WERI-Rb-1 (cell line): ENCODE measurements at regions not wholly inside any gene's neighbourhood (a gene's known extent, or its start where the extent isn't known, plus 50 kb on each side); places are given as distances from the start of the nearest gene placed in this dataset.

Source experiments
- DNase-seq: peaks from one replicate; pipeline ENCODE4 v3.0.0-alpha.2; 2020
- H3K27ac ChIP-seq: fragments of 250-450 bp; sonication (Bioruptor Pico); 2 replicates; pipeline ENCODE4 v1.5.1; 2020; ENCODE audit warnings: mild to moderate bottlenecking, moderate library complexity
- H3K27me3 ChIP-seq: fragments of 250-450 bp; sonication (Bioruptor Pico); 2 replicates; pipeline ENCODE4 v1.5.1; 2021; ENCODE audit warnings: mild to moderate bottlenecking, low read depth, moderate library complexity; ENCODE audit not compliant: insufficient read depth, severe bottlenecking
- H3K36me3 ChIP-seq: fragments of 250-450 bp; sonication (Bioruptor Pico); 2 replicates; pipeline ENCODE4 v1.5.1; 2020; ENCODE audit warnings: mild to moderate bottlenecking, moderate library complexity
- H3K4me3 ChIP-seq: 2 replicates; pipeline ENCODE4 v1.5.1; 2011; ENCODE audit warnings: low read depth, mild to moderate bottlenecking, control low read depth, low read length
- H3K9me3 ChIP-seq: fragments of 250-450 bp; sonication (Bioruptor Pico); 2 replicates; pipeline ENCODE4 v1.5.1; 2021; ENCODE audit warnings: mild to moderate bottlenecking, moderate library complexity; ENCODE audit not compliant: severe bottlenecking
- TF ChIP-seq, protein P1 (sequence below): IDR thresholded peaks from 2 replicates; pipeline ENCODE4 v1.5.1; 2011; ENCODE audit warnings: low read depth, mild to moderate bottlenecking, control low read depth, inconsistent platforms, low read length

DNA sequence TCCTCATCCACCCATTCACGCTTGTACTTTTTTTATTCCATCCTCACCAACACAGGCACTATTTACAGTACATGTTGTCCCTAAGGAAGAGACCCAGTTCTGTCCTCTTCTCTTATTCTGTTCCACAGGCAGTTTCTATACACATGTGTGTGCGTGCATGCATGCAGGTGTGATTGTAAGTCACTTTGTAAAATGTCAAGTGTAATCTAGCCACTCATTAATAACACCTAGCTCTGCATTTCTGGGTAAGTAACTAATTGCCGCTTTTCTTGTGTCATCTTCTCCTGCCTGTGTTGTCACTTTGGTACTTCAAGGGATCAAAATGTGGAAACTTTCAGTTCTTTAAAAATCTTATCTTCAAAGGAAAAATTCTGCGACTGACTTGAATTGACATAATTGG is 377.2 kb downstream of the SEC16B start:
- Histone ChIP-seq H3K27ac (no peak overlapping the region), H3K27me3 (no peaks in the 10 kb centered on the region), H3K4me3 (no peak overlapping the region), H3K9me3 (no peaks in the 10 kb centered on the region), H3K36me3 (no peaks in the 10 kb centered on the region)
- TF ChIP-seq, protein P1, sequence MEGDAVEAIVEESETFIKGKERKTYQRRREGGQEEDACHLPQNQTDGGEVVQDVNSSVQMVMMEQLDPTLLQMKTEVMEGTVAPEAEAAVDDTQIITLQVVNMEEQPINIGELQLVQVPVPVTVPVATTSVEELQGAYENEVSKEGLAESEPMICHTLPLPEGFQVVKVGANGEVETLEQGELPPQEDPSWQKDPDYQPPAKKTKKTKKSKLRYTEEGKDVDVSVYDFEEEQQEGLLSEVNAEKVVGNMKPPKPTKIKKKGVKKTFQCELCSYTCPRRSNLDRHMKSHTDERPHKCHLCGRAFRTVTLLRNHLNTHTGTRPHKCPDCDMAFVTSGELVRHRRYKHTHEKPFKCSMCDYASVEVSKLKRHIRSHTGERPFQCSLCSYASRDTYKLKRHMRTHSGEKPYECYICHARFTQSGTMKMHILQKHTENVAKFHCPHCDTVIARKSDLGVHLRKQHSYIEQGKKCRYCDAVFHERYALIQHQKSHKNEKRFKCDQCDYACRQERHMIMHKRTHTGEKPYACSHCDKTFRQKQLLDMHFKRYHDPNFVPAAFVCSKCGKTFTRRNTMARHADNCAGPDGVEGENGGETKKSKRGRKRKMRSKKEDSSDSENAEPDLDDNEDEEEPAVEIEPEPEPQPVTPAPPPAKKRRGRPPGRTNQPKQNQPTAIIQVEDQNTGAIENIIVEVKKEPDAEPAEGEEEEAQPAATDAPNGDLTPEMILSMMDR = no peak
- DNase-seq = no peak

DNA sequence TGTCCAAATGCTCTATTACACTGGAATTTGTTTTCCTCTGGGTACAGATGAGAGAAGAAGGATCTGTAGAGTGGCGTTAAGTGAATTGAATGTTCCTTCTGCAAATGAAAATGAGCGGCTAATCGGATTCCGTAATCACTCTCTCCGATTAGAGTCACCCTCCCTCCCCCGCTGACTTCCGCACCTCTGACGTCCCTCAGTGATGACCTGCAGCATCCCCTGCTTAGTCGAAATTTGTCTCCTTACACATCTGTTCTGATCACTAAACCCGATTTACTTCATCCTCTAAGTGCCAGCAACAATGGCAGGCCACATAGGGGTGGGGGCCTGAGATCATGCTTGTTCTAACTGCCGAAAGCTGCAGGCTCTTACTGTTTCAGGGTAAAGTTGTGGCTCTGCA is 378.7 kb downstream of the SEC16B start:
- Histone ChIP-seq H3K9me3 (no peaks in the 10 kb centered on the region), H3K36me3 (no peaks in the 10 kb centered on the region), H3K27ac (peak overlapping the region; percentile 66), H3K4me3 (no peak overlapping the region), H3K27me3 (no peaks in the 10 kb centered on the region)
- DNase-seq = peak; percentile 96
- TF ChIP-seq, protein P1 = no peak

DNA sequence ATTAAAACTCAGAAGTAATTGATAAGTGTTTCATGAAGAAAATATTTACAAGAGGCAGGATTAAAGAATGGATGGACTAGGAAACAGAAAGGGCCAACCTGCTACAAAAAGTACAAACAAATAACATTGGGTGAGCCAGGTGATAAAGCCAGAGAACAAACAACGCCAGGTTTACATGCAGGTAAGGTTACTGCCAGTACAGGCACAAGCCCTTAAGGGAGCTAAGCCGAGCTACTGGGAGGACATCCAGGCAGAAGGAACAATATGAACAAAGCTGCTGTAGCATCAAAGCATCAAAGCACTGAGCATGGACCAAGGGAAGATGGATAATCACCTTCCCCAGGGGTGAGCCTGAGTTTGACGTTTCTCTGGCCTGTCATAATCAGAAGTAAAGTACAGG is 380.7 kb downstream of the SEC16B start:
- TF ChIP-seq, protein P1 = no peak
- no peak for DNase-seq
- Histone ChIP-seq H3K27ac (no peak overlapping the region), H3K36me3 (no peaks in the 10 kb centered on the region), H3K9me3 (no peaks in the 10 kb centered on the region), H3K4me3 (no peak overlapping the region), H3K27me3 (no peaks in the 10 kb centered on the region)

DNA sequence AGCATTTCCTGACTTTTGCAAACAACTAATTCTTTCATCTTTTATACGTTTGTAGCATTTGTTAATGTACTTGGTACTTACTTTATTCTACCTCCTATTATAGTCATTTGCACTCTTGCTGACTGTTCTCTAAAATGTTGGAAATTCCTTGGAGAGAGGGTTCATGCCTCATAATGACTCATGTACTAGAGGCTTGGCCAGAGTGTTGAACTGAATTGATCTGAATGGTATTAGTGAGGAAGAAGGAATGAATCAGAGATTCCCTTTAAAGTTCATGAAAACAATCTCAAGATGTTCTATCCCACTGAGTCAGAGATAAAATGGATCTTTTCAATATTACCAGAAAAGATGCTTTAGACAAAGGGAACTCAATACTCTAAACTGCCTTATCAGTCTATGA is 383.4 kb downstream of the SEC16B start:
- no peak for DNase-seq
- Histone ChIP-seq H3K27ac (no peak overlapping the region), H3K4me3 (no peak overlapping the region), H3K27me3 (no peaks in the 10 kb centered on the region), H3K36me3 (no peaks in the 10 kb centered on the region), H3K9me3 (no peaks in the 10 kb centered on the region)
- TF ChIP-seq, protein P1 = no peak

DNA sequence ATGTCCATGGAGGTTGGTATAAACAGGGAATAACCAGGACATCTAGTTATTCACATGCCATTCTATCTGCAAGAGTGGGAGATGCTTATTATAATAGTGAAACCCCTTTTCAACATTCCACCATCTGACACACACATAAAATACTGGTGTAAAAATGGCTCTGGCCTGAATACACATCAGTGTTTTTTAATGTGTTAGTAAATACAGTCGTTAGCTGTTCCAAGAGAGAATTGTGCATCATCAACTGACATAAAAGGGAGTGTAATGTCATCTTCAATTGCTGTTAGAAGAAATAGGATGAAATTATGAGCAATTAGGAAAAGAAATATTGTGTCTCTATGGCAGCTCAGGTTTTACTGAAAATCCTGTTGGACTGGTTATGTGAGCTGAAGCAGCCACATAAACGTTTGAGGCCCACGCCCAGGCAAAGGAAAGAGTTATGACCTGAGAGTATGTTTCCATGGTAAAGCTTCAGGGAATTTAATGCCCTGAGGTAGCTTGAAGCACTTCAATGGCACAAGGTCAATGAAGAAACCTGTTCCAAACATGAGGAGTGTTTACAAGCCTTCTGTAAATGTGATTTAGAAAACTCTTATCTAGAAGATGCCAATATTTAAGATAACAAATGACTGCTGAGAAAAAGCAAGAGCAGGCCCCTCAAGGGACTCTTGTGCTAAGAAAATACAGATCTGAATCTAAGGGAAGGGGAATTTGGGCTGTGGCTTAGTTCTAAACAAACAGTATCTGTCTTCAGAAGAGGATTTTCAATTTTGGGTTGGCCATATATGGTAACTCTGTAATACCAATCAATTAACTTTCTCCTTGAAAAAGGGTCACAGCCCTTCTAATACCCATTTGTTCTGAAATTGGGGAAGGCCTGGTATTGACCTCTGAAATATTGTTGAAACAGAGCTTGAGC is 384.3 kb downstream of the SEC16B start:
- no peak overlapping the region for H3K27ac ChIP-seq
- no peaks in the 10 kb centered on the region for H3K27me3 ChIP-seq
- no peaks in the 10 kb centered on the region for H3K9me3 ChIP-seq
- no peak overlapping the region for H3K4me3 ChIP-seq
- H3K36me3 ChIP-seq = no peaks in the 10 kb centered on the region
- TF ChIP-seq, protein P1 = no peak
- no peak for DNase-seq
